ENCODE measurements at regions not wholly inside any gene's neighbourhood (a gene's known extent, or its start where the extent isn't known, plus 50 kb on each side); places are given as distances from the start of the nearest gene placed in this dataset.

GRCh38 chr10:130871406-130871805 lies 440.1 kb downstream of the TCERG1L start:
- no peak overlapping the region for H3K27ac ChIP-seq (ENCODE audit: low read length)
- H3K4me1 ChIP-seq (ENCODE audit: control insufficient read depth, insufficient read depth, low read length) = no peaks in the 10 kb centered on the region
- no peaks in the 10 kb centered on the region for H3K36me3 ChIP-seq (ENCODE audit: control insufficient read depth, insufficient read depth, low read length)
- no CpG with 5 or more reads among the region's 1 CpG for WGBS (ENCODE audit: insufficient coverage, low lambda C conversion rate)
- H3K9me3 ChIP-seq (ENCODE audit: control insufficient read depth, low read depth, low read length) = no peaks in the 10 kb centered on the region
- no peak overlapping the region for H3K4me3 ChIP-seq (ENCODE audit: low read length)
- no peaks in the 10 kb centered on the region for H3K27me3 ChIP-seq (ENCODE audit: control insufficient read depth, insufficient read depth, low read length)
- DNase-seq = no peak

DNA sequence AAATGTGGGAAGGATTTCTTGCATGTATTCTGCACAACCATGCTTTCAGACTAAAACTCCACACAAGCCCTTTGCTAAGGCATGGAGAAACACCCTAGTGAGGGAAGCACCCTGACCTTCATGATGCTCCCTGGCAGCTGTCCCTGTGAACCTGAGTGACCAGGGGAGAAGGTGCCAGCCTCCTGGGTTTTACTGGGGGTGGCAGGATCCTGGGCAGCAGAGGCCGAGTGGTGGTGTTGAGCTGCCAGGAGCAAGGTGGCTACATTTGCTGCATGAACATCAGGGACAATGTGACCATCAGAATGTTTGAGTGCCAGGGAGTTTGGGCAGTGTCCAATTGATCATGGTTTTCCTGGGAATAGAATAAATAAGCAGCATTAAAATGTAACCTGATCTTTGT lies 437.9 kb downstream of the TCERG1L start:
- Histone ChIP-seq H3K36me3 (ENCODE audit: control insufficient read depth, insufficient read depth, low read length) (no peaks in the 10 kb centered on the region), H3K9me3 (ENCODE audit: control insufficient read depth, low read depth, low read length) (no peaks in the 10 kb centered on the region), H3K27me3 (ENCODE audit: control insufficient read depth, insufficient read depth, low read length) (no peaks in the 10 kb centered on the region), H3K4me3 (ENCODE audit: low read length) (no peak overlapping the region), H3K27ac (ENCODE audit: low read length) (no peak overlapping the region), H3K4me1 (ENCODE audit: control insufficient read depth, insufficient read depth, low read length) (no peaks in the 10 kb centered on the region)
- WGBS (ENCODE audit: insufficient coverage, low lambda C conversion rate) = no CpG with 5 or more reads among the region's 1 CpG
- no peak for DNase-seq

- Histone ChIP-seq H3K27me3 (ENCODE audit: control insufficient read depth, insufficient read depth, low read length) (no peaks in the 10 kb centered on the region), H3K36me3 (ENCODE audit: control insufficient read depth, insufficient read depth, low read length) (no peaks in the 10 kb centered on the region), H3K9me3 (ENCODE audit: control insufficient read depth, low read depth, low read length) (no peaks in the 10 kb centered on the region), H3K4me1 (ENCODE audit: control insufficient read depth, insufficient read depth, low read length) (no peaks in the 10 kb centered on the region), H3K4me3 (ENCODE audit: low read length) (no peak overlapping the region), H3K27ac (ENCODE audit: low read length) (no peak overlapping the region)
- no CpG with 5 or more reads among the region's 2 CpGs for WGBS (ENCODE audit: insufficient coverage, low lambda C conversion rate)
- no peak for DNase-seq
Measured at GRCh38 chr10:130875116-130875515, 436.4 kb downstream of the TCERG1L start.

DNA sequence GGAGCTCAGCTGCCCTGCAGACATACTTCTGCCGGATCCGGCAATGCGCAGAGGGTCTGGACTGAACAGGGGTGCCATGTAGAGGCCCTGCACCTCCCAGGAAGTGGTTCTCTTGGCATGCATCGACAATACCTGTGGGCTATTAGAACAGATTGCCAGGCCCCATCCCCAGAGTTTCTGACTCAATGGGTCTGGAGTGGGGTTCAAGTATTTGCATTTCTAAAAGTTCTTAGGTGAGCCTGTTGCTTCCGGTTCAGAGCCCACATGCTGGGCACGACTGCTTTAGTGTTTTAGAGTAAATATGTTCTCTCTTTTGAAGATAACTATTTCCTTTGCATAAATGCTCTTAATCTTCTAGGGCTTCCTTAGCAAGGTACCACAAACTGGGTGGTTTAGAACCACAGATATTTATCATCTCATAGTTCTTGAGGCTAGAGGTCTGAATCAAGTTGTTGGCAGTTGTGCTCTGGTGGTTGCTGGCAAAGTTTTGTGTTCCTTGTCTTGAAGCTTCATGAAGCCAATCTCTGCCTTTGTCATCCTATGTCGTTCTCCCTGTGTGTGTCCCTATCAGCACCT lies 435.5 kb downstream of the TCERG1L start:
- Histone ChIP-seq H3K36me3 (ENCODE audit: control insufficient read depth, insufficient read depth, low read length) (no peaks in the 10 kb centered on the region), H3K4me1 (ENCODE audit: control insufficient read depth, insufficient read depth, low read length) (no peaks in the 10 kb centered on the region), H3K27ac (ENCODE audit: low read length) (no peak overlapping the region), H3K27me3 (ENCODE audit: control insufficient read depth, insufficient read depth, low read length) (no peaks in the 10 kb centered on the region), H3K9me3 (ENCODE audit: control insufficient read depth, low read depth, low read length) (no peaks in the 10 kb centered on the region), H3K4me3 (ENCODE audit: low read length) (no peak overlapping the region)
- DNase-seq = no peak
- WGBS (ENCODE audit: insufficient coverage, low lambda C conversion rate) = no CpG with 5 or more reads among the region's 7 CpGs

GRCh38 chr10:130877126-130877525 lies 434.4 kb downstream of the TCERG1L start:
- no peaks in the 10 kb centered on the region for H3K36me3 ChIP-seq (ENCODE audit: control insufficient read depth, insufficient read depth, low read length)
- no peak overlapping the region for H3K27ac ChIP-seq (ENCODE audit: low read length)
- WGBS (ENCODE audit: insufficient coverage, low lambda C conversion rate) = no CpG with 5 or more reads among the region's 3 CpGs
- H3K4me1 ChIP-seq (ENCODE audit: control insufficient read depth, insufficient read depth, low read length) = no peaks in the 10 kb centered on the region
- H3K9me3 ChIP-seq (ENCODE audit: control insufficient read depth, low read depth, low read length) = no peaks in the 10 kb centered on the region
- no peak overlapping the region for H3K4me3 ChIP-seq (ENCODE audit: low read length)
- no peaks in the 10 kb centered on the region for H3K27me3 ChIP-seq (ENCODE audit: control insufficient read depth, insufficient read depth, low read length)
- DNase-seq = no peak

GRCh38 chr10:130878131-130878530 lies 433.4 kb downstream of the TCERG1L start:
- H3K27ac ChIP-seq (ENCODE audit: low read length) = no peak overlapping the region
- no peaks in the 10 kb centered on the region for H3K9me3 ChIP-seq (ENCODE audit: control insufficient read depth, low read depth, low read length)
- no peaks in the 10 kb centered on the region for H3K36me3 ChIP-seq (ENCODE audit: control insufficient read depth, insufficient read depth, low read length)
- no peaks in the 10 kb centered on the region for H3K27me3 ChIP-seq (ENCODE audit: control insufficient read depth, insufficient read depth, low read length)
- H3K4me1 ChIP-seq (ENCODE audit: control insufficient read depth, insufficient read depth, low read length) = no peaks in the 10 kb centered on the region
- no CpG with 5 or more reads among the region's 1 CpG for WGBS (ENCODE audit: insufficient coverage, low lambda C conversion rate)
- H3K4me3 ChIP-seq (ENCODE audit: low read length) = no peak overlapping the region
- no peak for DNase-seq

GRCh38 chr10:130882906-130883305 lies 428.6 kb downstream of the TCERG1L start:
- H3K36me3 ChIP-seq (ENCODE audit: control insufficient read depth, insufficient read depth, low read length) = no peaks in the 10 kb centered on the region
- no CpG with 5 or more reads among the region's 3 CpGs for WGBS (ENCODE audit: insufficient coverage, low lambda C conversion rate)

DNA sequence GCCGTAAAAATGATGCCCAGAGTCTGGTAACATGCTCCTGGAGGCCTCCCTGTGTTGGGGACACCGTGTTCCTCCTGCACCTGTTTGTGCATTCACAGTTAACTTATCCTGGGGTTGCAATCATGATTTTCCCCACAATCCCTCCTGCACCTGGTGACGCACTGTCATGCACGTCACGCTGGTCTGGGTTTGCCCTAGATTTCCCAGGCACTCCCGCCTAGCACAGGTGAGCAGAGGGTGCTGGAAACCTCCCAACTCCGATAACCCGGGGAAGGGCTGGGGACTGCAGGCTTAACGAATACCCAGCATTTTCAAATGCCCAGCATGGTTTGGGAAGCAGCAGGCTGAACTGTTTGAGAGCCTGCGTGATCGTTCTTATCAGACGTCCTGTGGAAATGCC lies 427.1 kb downstream of the TCERG1L start:
- no peak overlapping the region for H3K4me3 ChIP-seq (ENCODE audit: low read length)
- no peaks in the 10 kb centered on the region for H3K36me3 ChIP-seq (ENCODE audit: control insufficient read depth, insufficient read depth, low read length)
- H3K4me1 ChIP-seq (ENCODE audit: control insufficient read depth, insufficient read depth, low read length) = no peaks in the 10 kb centered on the region
- 100% methylated on average over 1 of the region's 12 CpGs for WGBS (ENCODE audit: insufficient coverage, low lambda C conversion rate)
- H3K27ac ChIP-seq (ENCODE audit: low read length) = no peak overlapping the region
- no peak for DNase-seq
- no peaks in the 10 kb centered on the region for H3K27me3 ChIP-seq (ENCODE audit: control insufficient read depth, insufficient read depth, low read length)
- H3K9me3 ChIP-seq (ENCODE audit: control insufficient read depth, low read depth, low read length) = no peaks in the 10 kb centered on the region

More at GRCh38 chr10:130882906-130883305, 428.6 kb downstream of the TCERG1L start:
- Histone ChIP-seq H3K27me3 (ENCODE audit: control insufficient read depth, insufficient read depth, low read length) (no peaks in the 10 kb centered on the region), H3K9me3 (ENCODE audit: control insufficient read depth, low read depth, low read length) (no peaks in the 10 kb centered on the region), H3K4me3 (ENCODE audit: low read length) (no peak overlapping the region), H3K4me1 (ENCODE audit: control insufficient read depth, insufficient read depth, low read length) (no peaks in the 10 kb centered on the region), H3K27ac (ENCODE audit: low read length) (no peak overlapping the region)
- DNase-seq = no peak

GRCh38 chr10:130885021-130885655 lies 426.4 kb downstream of the TCERG1L start:
- no peaks in the 10 kb centered on the region for H3K27me3 ChIP-seq (ENCODE audit: control insufficient read depth, insufficient read depth, low read length)
- H3K9me3 ChIP-seq (ENCODE audit: control insufficient read depth, low read depth, low read length) = no peaks in the 10 kb centered on the region
- H3K4me3 ChIP-seq (ENCODE audit: low read length) = no peak overlapping the region
- no peaks in the 10 kb centered on the region for H3K36me3 ChIP-seq (ENCODE audit: control insufficient read depth, insufficient read depth, low read length)
- H3K4me1 ChIP-seq (ENCODE audit: control insufficient read depth, insufficient read depth, low read length) = no peaks in the 10 kb centered on the region
- no peak for DNase-seq
- WGBS (ENCODE audit: insufficient coverage, low lambda C conversion rate) = 75% methylated on average over 3 of the region's 22 CpGs
- H3K27ac ChIP-seq (ENCODE audit: low read length) = no peak overlapping the region

- H3K27me3 ChIP-seq (ENCODE audit: control insufficient read depth, insufficient read depth, low read length) = no peaks in the 10 kb centered on the region
- no peak overlapping the region for H3K4me3 ChIP-seq (ENCODE audit: low read length)
- H3K9me3 ChIP-seq (ENCODE audit: control insufficient read depth, low read depth, low read length) = no peaks in the 10 kb centered on the region
- WGBS (ENCODE audit: insufficient coverage, low lambda C conversion rate) = no CpG with 5 or more reads among the region's 7 CpGs
- no peaks in the 10 kb centered on the region for H3K4me1 ChIP-seq (ENCODE audit: control insufficient read depth, insufficient read depth, low read length)
- peak; percentile 4 to 21 for DNase-seq
- no peaks in the 10 kb centered on the region for H3K36me3 ChIP-seq (ENCODE audit: control insufficient read depth, insufficient read depth, low read length)
- no peak overlapping the region for H3K27ac ChIP-seq (ENCODE audit: low read length)
Measured at GRCh38 chr10:130887170-130887569, 424.4 kb downstream of the TCERG1L start.

- Histone ChIP-seq H3K27ac (ENCODE audit: low read length) (no peak overlapping the region), H3K9me3 (ENCODE audit: control insufficient read depth, low read depth, low read length) (no peaks in the 10 kb centered on the region), H3K27me3 (ENCODE audit: control insufficient read depth, insufficient read depth, low read length) (no peaks in the 10 kb centered on the region), H3K36me3 (ENCODE audit: control insufficient read depth, insufficient read depth, low read length) (no peaks in the 10 kb centered on the region), H3K4me3 (ENCODE audit: low read length) (no peak overlapping the region), H3K4me1 (ENCODE audit: control insufficient read depth, insufficient read depth, low read length) (no peaks in the 10 kb centered on the region)
- no CpG with 5 or more reads among the region's 2 CpGs for WGBS (ENCODE audit: insufficient coverage, low lambda C conversion rate)
- DNase-seq = no peak
Measured at GRCh38 chr10:130888493-130888892, 423.0 kb downstream of the TCERG1L start.
